ENCODE measurements at regions not wholly inside any gene's neighbourhood (a gene's known extent, or its start where the extent isn't known, plus 50 kb on each side); places are given as distances from the start of the nearest gene placed in this dataset.

DNA sequence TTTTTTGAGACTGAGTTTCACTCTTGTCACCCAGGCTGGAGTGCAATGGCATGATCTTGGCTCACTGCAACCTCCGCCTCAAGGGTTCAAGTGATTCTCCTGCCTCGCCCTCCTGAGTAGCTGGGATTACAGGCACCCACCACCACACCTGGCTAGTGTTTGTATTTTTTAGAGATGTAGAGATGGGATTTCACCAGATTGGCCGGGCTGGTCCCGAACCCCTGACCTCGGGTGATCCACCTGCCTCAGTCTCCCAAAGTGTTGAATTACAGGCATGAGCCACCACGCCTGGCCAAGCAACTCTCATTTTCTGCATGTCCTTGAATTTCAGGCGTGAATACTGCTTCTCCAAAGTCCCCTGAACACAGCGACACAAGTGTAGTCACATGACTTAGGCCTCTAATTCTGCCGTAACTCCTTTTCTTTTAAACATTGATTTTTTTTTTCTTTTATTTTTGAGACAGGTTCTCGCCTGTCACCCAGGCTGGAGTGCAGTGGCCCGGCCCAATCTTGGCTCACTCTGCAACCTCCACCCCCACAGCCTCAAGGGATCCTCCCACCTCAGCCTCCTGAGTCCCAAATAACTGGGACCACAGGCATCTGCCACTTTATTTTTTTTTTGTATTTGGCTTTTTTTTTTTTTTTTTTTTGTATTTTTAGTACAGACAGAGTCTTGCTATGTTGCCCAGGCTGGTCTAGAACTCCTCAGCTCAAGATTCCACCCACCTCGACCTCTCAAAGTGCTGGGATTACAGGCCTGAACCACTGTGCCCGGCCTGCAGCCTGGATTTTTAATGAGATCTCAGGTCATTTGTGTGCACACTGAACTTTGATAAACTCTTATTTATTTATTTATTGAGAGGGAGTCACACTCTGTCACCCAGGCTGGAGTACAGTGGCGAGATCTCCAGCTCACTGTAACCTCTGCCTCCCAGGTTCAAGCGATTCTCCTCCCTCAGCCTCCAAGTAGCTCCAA is 124.6 kb downstream of the KCNJ18 start:
- TF ChIP-seq E2F6 (IDR thresholded peaks at IDR 0.05; ENCODE audit: borderline replicate concordance, low read depth) (no peak), CTCF (IDR thresholded peaks at IDR 0.05) (no peak), POLR2A (IDR thresholded peaks at IDR 0.05; ENCODE audit: low read length) (no peak), MYC (IDR thresholded peaks at IDR 0.05; ENCODE audit: borderline replicate concordance, low read length) (no peak), RARB (CRISPR knock-in tag; IDR thresholded peaks at IDR 0.05) (no peak), CHD2 (IDR thresholded peaks at IDR 0.05; ENCODE audit: low read length, partially characterized antibody) (no peak), EP300 (IDR thresholded peaks at IDR 0.05) (no peak), PHF8 (IDR thresholded peaks at IDR 0.05; ENCODE audit: borderline replicate concordance, low read depth) (no peak), REST (IDR thresholded peaks at IDR 0.05) (no peak), CBX8 (IDR thresholded peaks at IDR 0.05) (no peak)
